A172 (cell line): ENCODE measurements at regions not wholly inside any gene's neighbourhood (a gene's known extent, or its start where the extent isn't known, plus 50 kb on each side); places are given as distances from the start of the nearest gene placed in this dataset.
A peak's percentile ranks its signal among the peaks of the same experiment; 100 is the strongest.

Source experiments
- DNase-seq: peaks from one replicate; pipeline ENCODE4 v3.0.0-alpha.2; 2015; ENCODE audit warnings: low spot score

DNA sequence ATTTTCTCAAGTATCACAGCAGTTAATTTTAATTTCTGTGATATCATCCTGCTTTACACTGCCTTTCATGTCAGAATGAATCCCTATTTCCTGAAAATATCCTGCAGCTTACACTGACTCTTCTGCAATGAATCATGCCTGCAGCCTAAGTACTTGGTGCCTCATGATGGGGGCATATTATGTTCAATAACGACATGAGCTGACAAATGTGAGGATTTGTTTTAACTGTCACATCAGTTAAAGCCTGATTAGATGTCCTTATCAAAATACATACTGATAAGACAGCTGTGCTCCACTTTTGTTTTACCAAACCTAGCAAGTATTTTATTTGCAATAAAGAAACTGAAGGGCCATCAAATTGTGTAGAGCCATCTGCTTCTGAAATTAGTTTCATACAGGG is 359.9 kb upstream of the AGA start:
- DNase-seq: no peak

DNA sequence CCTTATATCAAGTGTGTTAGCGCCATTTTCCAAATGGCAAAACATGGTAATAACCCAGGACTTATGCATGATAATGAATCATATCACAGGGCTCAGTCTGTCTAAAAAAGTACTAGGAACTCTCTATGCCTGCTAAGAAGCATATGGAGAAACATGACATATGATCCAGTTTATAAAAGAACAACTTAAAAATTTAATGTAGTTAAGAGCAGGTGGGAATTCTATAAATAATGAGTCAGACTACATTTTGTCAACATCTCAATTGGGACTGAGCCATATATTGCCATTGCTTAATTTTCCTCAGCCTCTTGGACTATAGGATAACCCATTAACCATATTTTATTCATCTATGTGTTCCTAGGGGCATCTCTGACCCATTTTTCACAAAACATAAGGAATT is 360.4 kb upstream of the AGA start:
- DNase-seq: no peak

DNA sequence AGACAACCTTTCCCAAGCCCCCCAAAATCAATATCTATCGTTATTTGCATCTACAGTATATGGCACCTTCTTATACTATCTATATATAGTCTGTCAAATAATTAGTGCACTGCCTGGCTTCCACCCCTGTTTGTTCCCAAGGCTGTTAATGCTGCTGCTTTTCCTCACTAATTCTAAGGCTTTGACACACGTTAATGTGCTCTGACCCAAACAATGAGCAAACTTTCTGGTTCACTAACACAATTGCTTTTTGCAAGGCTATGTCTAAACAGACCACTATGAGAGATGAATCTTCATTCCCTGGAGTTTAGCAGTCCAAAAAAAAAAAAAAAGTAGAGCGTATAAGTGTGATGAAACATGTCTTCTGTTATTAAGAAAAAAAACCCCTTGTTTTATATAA is 360.9 kb upstream of the AGA start:
- no peak for DNase-seq

DNA sequence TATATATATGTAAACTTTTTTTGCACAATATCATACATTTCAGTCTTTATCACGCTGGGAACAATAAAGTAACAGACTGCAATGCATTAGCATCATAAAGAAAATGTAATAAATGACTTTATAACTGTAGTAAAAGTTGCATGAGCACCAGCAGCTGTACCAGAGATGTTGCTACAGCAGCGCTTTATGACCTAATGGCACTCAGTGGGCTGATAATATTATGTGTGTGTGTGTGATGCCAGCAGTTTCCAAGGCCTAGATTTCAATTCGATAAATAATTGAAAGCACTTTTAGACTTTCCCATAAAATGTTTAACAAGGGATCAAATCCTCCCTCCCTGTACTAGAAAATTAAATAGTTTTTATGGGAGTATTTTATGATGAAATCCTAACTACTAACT is 367.6 kb upstream of the AGA start:
- DNase-seq: no peak

DNA sequence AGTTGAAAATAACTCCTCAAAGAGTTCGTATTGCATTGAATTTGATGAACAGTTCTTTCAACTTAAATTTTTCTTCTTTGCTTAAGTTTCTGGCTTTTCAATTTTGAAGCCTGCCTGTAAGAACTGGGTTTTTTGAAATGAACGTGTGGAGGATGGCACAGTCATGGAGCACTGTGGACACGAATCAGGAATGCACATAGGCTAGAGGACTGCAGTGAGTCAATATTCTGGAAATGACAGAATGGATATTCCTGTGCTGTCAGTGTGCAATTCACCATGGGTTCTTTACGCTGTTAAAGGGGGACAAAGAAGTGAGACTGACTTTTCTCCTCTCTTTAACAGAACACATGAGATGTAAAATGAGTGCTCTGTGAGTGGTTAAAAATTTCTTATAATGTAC is 368.0 kb upstream of the AGA start:
- no peak for DNase-seq

DNA sequence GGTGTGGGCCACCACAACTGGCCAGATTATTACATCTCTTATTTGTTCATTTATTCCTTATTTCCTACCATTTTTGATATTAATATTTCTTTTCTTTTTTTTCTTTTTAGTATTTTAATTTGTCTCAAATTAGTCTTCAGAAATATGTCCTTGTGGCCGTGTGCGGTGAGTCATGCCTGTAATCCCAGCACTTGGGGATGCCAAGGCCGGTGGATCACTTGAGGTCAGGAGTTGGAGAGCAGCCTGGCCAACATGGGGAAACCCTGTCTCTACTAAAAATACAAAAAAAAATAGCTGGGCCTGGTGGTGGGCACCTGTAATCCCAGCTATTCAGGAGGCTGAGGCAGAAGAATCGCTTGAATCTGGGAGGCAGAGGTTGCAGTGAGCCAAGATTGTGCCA is 376.2 kb upstream of the AGA start:
- DNase-seq: peak; percentile 10

DNA sequence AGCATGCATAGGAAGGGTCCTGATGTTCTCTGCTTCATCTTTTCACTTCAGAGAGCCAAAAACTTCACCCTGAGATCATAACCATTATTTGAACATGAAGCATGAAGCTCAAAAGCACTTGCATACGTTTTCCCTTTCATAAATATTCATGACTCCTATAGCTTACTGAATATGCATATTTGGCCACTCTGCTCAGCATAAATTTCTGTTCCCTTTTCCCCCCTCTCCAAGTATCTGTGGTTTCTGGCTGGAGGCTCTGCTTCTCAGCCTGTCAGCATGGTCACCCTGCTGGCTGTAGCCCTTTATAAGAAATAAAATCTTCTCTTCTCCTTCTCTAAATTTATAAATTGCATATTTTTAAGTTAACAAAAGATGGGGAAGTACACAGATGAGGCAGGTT is 384.7 kb upstream of the AGA start:
- DNase-seq: no peak

DNA sequence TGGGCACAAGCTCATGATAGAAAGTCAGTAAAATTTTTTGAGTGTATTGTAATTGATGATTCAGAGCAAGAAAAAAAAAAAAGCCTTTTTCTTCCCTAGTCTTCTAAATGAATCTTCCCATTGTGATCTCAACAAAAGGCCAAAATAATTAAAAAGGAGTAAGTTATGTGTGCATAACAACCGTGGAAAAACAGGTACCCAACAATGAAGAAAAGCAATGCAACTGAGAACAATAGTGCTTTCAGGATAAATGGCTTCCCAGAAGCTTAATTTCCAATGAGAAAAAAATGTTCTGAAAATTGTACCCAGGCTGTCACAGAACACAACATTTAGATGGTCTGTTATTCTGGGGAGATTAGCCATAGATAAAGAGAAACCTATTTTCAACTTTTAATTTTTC is 399.0 kb upstream of the AGA start:
- DNase-seq: no peak

DNA sequence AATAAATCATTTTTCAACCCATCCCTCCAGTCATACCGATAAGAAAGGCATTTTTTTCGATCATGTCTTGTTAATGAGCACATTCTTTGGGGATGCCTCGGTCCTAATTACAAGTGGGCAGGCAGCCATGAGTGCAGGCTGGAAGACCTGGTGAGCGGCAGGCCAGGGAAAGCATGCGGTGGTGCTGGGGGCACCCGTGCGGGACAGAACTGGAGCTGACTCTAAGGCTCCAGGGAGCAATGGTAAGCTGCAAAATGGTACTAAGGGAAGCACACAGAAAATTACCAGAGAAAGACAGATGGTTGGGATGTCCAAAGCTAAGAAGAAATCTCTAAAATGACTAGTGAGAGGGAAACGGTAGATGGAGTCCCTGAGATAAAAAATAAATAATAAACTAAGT is 411.0 kb upstream of the AGA start:
- DNase-seq: no peak

DNA sequence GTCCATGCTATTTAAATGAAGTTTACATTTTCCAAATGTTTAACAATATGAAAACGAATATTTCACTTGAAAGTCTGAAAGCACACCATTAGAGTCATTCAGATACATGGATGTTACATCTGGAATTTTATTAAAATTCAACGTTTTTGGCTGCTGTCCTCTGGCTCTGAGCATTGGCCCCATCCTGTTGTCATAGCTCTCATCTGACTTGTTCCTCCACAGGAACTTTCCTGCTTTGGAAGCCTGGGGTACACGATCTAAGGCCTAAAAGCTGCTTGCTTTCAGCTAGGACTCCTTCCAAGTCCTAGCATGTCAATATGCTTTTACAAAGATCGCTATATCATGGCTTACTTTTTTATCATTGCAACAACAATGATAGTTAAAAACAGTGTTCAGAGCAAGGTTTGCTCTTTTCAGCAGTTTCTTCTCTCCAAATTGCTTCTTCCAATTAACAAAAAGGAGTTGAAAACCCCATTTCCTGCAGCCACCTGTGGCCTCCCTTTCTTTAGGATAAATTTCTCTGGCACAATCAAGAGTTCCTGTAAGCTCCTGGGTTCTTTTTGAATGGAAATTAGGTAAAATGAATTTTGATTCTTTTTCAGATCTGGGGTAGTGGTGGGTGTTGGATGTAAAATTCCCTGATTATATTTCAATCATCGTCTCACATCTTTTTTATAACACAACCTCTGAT is 413.4 kb upstream of the AGA start:
- DNase-seq: no peak

DNA sequence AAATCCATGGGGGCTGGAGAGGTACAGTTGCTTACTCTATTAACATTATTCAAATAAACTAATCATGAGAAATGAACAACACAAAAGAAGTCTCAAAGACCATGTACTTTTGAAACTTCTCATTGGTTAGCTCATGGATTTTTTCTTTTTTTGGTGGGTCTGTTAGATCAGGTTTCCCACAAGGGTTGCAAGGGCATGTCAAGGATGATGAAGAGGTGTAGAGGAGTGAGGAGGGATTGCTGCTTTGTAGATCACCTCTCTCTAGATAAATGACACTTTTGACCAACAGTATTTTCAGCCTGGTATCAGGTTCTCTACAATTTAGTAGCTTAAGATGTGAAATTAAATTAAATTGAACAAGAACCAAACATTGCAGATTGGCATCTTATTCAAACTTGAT is 417.9 kb upstream of the AGA start:
- DNase-seq: no peak

DNA sequence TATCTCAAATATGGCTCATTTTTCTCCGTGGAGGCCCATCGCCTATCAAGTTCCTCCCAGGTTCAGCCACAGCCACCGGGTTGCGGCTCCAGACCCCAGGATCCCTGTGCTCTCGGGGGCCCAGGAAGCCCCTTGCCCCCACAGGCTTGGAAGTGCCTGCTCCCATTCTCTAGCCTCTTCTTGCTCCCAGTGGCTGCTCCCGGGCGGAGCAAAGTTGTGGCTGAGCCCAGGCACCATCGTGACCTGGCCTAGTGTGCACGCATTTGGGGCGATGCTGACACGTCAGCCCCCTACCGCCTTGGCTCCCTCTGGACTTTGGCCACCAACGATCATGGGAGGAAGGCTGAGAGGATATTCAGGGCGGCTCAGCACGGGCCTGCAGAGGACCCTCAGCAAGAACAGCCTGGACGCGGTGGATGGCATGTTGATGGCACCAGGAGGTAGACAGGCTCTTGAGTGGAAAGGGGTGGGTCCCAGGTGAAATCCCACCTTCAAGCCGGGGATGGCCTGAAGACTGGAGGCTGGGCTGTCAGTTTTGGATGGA is 419.4 kb upstream of the AGA start:
- DNase-seq: no peak

DNA sequence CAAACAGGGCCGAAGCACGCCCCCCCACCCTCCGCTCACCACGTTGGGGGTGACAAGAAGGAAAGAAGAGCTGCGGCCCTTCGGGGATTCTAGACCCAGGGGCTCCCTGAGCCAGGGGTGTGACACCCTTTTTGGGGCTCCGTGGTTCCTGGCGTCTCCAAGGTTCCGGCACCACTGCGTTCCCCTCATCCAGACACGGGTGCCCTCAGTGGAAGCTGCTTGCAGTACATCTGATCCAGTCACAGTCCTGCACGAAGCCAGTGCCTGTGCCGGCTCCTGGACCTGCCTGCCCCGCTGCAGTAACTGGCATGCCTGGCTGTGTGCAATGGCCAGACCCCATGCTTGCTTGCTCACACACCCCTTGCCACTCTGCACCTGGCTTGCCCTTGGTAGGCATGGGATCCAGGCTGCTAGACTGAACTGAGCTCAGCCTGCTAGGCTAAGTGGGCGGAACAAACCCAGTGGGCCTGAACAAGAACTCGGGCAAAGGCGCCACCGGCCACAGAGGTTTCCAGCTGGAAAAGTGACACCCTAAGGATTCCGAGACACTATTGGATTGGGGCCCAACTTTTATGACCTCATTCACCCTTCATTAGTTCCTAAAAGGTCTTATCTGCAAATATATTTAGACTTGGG is 420.4 kb upstream of the AGA start:
- DNase-seq: no peak

DNA sequence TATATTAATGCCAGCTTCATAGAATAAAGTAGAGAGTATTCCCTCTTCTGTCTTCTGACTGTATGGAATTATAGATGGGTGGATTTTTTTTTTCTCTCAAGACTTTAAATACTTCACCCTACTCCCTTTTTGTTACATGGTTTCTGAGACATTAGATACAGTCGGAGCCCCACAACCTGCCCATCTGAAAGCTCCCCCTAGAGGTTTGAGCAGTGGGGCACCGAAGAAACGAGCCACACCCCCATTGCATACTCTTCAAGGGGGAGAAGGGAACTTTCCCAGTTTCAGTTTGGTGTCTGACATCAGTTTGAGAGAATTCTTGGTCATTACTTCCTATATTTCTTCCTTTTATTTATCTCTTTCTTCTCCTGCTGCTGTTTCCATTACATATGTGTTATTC is 437.6 kb upstream of the AGA start:
- DNase-seq: peak; percentile 1

DNA sequence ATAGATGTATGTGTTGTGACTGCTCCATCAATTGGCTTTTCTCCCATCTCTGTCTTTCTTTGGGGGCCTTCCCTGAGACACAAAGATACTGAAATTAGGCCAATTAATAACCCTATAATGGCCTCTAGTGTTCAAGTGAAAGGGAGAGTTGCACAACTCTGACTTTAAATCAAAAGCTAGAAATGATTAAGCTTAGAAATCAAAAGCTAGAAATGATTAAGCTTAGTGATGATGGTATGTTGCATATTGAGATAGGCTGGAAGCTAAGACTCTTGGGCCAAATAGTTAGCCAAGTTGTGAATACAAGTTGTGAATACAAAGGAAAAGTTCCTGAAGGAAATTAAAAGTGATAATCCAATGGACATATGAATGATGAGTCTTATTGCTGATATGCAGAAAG is 452.9 kb upstream of the AGA start:
- DNase-seq: no peak

DNA sequence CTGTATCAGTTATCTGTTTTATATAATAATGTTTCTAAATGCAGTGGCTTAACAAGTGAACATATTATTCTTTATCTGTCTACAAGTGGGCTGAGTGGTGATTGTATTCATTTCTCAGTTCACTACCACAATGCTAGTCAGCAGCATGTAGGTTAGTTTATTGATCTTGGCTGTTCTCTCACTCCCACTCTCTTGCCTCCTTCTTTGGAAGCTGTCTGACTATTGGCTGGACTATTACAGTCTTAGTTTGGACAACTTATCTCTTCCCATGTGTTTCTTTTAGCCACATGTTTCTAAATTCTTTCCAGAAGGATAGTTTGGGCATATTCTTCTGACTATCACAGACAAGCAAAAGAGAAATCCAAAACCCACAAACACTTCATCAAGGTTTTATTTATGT is 459.5 kb upstream of the AGA start:
- no peak for DNase-seq

DNA sequence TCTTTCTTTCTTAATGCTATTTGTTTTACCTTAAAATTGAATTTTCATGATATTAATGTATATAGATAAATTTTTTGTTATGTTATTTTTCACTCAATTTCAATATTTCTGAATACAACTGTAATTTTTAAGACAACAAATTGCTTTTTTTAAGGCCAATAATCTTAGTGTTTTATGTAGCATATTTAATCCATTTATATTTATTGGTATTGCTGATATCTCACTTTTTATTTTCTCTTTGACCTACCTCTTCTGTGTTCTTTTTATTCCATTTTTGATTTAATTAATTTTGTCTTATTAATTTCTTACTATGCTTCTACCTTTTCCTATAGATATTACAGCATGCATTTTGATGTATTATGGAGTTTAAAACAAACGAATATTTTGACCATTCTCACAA is 460.1 kb upstream of the AGA start:
- DNase-seq: no peak

DNA sequence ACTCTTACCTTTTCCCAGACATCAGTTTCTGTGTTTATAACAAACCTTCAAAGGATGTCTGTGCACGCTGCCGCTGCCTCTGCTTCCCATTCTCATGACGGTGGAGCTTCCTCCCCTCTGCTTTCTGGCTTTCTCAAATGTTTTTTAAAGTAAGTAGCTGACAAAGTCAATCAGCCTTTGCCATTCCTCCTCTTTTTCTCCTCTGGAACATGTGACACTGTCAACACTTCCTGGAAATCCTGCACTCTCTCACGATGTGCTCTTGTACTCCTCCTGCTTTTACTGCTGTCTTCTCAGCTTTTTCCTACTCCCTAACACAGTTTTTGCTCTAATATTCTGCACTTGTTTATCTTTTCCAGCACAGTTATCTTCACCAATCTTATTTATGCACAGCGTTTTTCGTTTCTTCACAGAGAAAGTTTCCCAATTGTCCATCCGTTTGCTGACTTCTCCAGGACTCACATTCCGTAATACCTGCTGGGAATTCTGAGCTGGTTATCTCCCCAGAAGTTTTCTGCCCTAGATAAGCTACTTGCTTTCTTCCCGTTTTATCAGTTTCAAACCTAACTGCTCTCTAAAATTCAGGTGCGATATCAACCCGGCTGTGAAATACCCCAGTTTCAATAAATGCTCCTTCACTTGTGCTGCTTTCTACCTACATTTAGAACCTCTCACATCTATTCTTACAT is 465.6 kb upstream of the AGA start:
- DNase-seq: no peak

DNA sequence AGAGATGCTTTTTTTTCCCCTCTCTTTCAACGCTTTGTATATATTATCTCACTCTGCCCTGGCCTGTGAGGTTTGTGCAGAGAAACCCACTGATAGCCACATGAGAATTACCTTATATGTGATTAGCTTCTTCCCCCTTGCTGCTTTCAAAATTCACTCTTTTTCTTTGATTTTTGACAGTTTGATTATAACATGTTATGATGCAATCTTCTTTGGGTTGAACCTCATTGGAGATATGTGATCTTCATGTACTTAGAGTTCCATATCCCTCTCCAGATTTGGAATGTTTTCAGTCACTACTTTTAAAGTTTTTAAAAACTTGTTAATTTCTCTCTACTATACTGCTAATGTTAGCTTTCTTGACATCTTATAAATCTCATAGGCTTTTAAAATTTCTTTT is 479.5 kb upstream of the AGA start:
- DNase-seq: no peak

DNA sequence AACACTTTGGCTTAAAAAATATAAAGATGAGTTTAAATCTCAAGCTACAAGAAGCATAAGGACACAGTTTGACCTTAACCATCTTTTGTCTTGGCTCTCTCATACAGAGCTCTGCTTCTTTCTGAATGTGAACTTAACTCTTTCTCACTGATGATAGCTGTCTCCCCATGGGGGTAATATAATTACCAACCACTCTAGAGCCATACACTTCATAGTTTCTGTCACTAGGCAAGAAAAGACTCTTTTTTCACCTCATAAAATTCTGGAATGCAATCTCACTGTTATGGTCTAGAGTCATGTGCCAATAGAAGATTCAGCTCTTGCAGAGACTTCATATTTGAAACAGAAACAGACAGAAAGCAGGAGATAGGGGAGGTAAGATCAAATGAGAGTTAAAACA is 481.7 kb upstream of the AGA start:
- DNase-seq: no peak

DNA sequence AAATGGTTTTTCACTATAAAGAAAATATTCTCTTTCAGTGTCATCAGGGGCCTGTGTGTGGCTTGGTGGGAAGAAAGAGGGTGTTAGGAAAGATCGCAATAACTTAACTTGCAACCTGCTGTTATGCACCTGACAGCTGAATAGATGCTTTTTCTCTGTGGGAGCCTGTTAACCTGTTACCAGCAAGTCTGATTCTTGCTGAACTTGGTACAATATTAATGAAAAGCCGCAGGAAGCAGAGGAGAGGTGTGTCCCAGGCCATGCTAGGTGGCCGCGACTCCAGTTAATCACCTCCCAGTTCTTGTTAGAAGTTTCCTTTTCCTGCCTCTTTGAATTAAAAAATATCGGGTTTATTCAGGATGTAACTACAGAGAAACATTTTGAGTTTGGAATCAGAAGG is 494.8 kb upstream of the AGA start:
- DNase-seq: no peak

DNA sequence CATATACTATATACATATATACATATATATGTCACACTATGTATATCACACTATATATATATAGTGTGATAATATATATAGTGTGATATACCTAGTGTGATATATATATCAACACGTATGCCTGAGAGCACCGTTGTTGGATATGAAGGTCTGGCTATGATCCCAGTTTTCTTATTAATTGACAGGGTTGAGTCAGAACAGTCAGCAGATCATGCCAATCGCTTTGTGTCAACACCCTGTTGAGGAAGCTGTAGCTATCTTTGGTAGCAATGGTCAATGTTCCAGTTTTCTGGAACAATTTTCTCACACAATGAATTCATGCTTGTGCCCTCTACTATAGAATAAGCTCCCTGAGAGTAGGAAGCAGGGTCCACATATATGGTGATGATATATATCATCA is 496.0 kb upstream of the AGA start:
- no peak for DNase-seq

DNA sequence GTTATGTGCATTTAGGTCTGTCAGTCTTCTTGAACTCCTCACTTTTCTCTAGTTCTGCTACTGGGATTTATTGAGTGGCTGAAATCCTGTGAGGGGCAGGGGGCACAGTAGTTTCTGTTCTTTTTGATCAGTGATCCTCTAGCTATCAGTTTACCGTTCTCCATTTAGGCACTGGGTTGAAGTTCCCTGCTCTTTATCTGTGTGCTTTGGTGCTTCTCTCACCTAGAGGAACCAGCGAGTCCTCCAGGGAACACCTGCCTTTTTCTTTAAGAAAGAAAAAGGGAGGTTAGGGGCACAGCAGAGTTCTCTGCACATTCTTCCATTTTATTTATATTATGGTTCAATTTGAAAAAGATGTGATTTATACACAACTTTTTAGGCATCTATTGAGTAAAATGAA is 503.0 kb upstream of the AGA start:
- DNase-seq: no peak
